GM10266 (cell line): ENCODE measurements at regions not wholly inside any gene's neighbourhood (a gene's known extent, or its start where the extent isn't known, plus 50 kb on each side); places are given as distances from the start of the nearest gene placed in this dataset.

Experiments
- DNase-seq: peaks from one replicate; pipeline ENCODE4 v3.0.0; 2012; ENCODE audit errors: extremely low spot score
- CTCF ChIP-seq: IDR thresholded peaks from 2 replicates; pipeline ENCODE4 v1.5.1; 2012; ENCODE audit warnings: mild to moderate bottlenecking, low read depth; ENCODE audit not compliant: control insufficient read depth, insufficient read depth; ENCODE audit errors: missing control alignments

- TF ChIP-seq CTCF = no peak
- no peak for DNase-seq
These were observed 73.1 kb upstream of the CLMP start for GRCh38 chr11:123268156-123268555.

- TF ChIP-seq CTCF = no peak
- no peak for DNase-seq
These were observed 70.9 kb upstream of the CLMP start for GRCh38 chr11:123265951-123266350.

GRCh38 chr11:123264431-123264780, 69.4 kb upstream of the CLMP start:
- peak; percentile 15 for DNase-seq
- no peak for TF ChIP-seq CTCF

GRCh38 chr11:123261345-123262106, 66.5 kb upstream of the CLMP start:
- TF ChIP-seq CTCF = peak; percentile 88
- DNase-seq = peak; percentile 67

- no peak for DNase-seq
- TF ChIP-seq CTCF = no peak
These were observed 65.6 kb upstream of the CLMP start for GRCh38 chr11:123260511-123261211.

GRCh38 chr11:123258877-123259276, 63.8 kb upstream of the CLMP start:
- no peak for TF ChIP-seq CTCF
- no peak for DNase-seq

GRCh38 chr11:123257370-123257769, 62.3 kb upstream of the CLMP start:
- TF ChIP-seq CTCF = no peak

More at GRCh38 chr11:123257370-123257769, 62.3 kb upstream of the CLMP start:
- no peak for DNase-seq
